Sigmoid colon (tissue), 4 donors: ENCODE measurements at regions not wholly inside any gene's neighbourhood (a gene's known extent, or its start where the extent isn't known, plus 50 kb on each side); places are given as distances from the start of the nearest gene placed in this dataset.

Experiments
- CTCF ChIP-seq, 4 experiments: fragments of 450-650 bp in 3 of 4; fragments of 200-600 bp in 1 of 4; IDR thresholded peaks; one replicate each; pipeline ENCODE4 v1.5.1; 2016 to 2019; ENCODE audit warnings: antibody characterized with exemption in 4 of 4, mild to moderate bottlenecking in 3 of 4, moderate library complexity in 2 of 4
- EP300 ChIP-seq, 4 donors: sonication (generic); formaldehyde crosslinking; IDR thresholded peaks; one replicate each; pipeline ENCODE4 v1.6.1; 2017; ENCODE audit warnings: antibody characterized with exemption in 4 of 4
- POLR2A ChIP-seq, 2 donors: fragments of 450-650 bp; IDR thresholded peaks; one replicate each; pipeline ENCODE4 v1.6.1; 2016; ENCODE audit warnings: antibody characterized with exemption in 2 of 2, mild to moderate bottlenecking in 2 of 2, moderate library complexity in 2 of 2
- POLR2AphosphoS5 ChIP-seq, 4 donors: sonication (generic); formaldehyde crosslinking; IDR thresholded peaks; one replicate each; pipeline ENCODE4 v1.6.1; 2017; ENCODE audit warnings: antibody characterized with exemption in 4 of 4

GRCh38 chr1:232335741-232336293, 294.1 kb downstream of the SIPA1L2 start:
- TF ChIP-seq POLR2A (IDR thresholded peaks at IDR 0.05) = no peak
- TF ChIP-seq CTCF (IDR thresholded peaks at IDR 0.05) = no peak
- no peak for TF ChIP-seq EP300 (IDR thresholded peaks at IDR 0.05)
- no peak for TF ChIP-seq POLR2AphosphoS5 (IDR thresholded peaks at IDR 0.05)
